HepG2 (cell line): ENCODE measurements at regions not wholly inside any gene's neighbourhood (a gene's known extent, or its start where the extent isn't known, plus 50 kb on each side); places are given as distances from the start of the nearest gene placed in this dataset.

Source experiments
- ATAC-seq: fragments of 200-7000 bp; cut with Tn5 transposase; 3 replicates; pipeline ENCODE4 v1.9.1; 2020; ENCODE audit warnings: mild to moderate bottlenecking, moderate library complexity
- BruUV-seq: library from RNA; stranded (reverse); fragments of 400-500 nt; replicated peaks from 2 replicates; lab custom pipeline; 2021; lab: Mats Ljungman, UMichigan
- CTCF ChIA-PET: fragments of 300-600 bp; formaldehyde crosslinking; extraction: SDS; loops from one replicate; lab custom pipeline; 2021; ENCODE audit warnings: low total read pairs, inconsistent platforms, low intra/inter-chr PET ratio; lab: Yijun Ruan, JAX
- POLR2A ChIA-PET: fragments of 350-600 bp; sonication (Branson Sonifier 250); formaldehyde crosslinking; loops from one replicate; lab custom pipeline; 2020; ENCODE audit warnings: antibody characterized with exemption, inconsistent platforms; lab: Yijun Ruan, JAX
- DNase-seq: peaks from one replicate; pipeline ENCODE4 v3.0.0-alpha.2; 2015; ENCODE audit warnings: low spot score
- FAIRE-seq: peaks from 3 replicates; lab custom pipeline; 2011; peaks lifted over from hg19 to GRCh38; lab: Jason Lieb, UNC
- H2AFZ ChIP-seq: one replicate; pipeline ENCODE4 v1.6.1; 2011; ENCODE audit warnings: low read length, inconsistent platforms
- H3K27ac ChIP-seq: fragments of 300-600 bp; 3 replicates; pipeline ENCODE4 v1.8.0; 2011; ENCODE audit warnings: mixed run types, mild to moderate bottlenecking, mixed read lengths, low read length, inconsistent platforms; ENCODE audit not compliant: insufficient read depth; ENCODE audit errors: extremely low read length
- H3K27me3 ChIP-seq, 2 experiments: fragments of 200-600 bp in 1 of 2; 2 replicates in 1 of 2; 3 replicates in 1 of 2; pipeline versions ENCODE4 v1.6.0 to v1.8.0; 2011; ENCODE audit warnings: low read length in 2 of 2, mild to moderate bottlenecking in 2 of 2, moderate library complexity in 2 of 2, inconsistent platforms in 1 of 2; ENCODE audit not compliant: insufficient read depth in 2 of 2, control insufficient read depth in 1 of 2
- H3K36me3 ChIP-seq, 2 experiments: fragments of 200-600 bp in 1 of 2; replicated peaks in 1 of 2; 2 replicates in 1 of 2; 3 replicates in 1 of 2; pipeline versions ENCODE4 v1.5.1 to v1.8.0; 2011; ENCODE audit warnings: low read length in 2 of 2, inconsistent platforms in 1 of 2; ENCODE audit not compliant: insufficient read depth in 2 of 2, control insufficient read depth in 1 of 2
- H3K4me1 ChIP-seq: 2 replicates; pipeline ENCODE4 v1.5.1; 2012; ENCODE audit warnings: low read length, inconsistent platforms; ENCODE audit not compliant: insufficient read depth
- H3K4me2 ChIP-seq: 2 replicates; pipeline ENCODE4 v1.6.0; 2011; ENCODE audit warnings: low read depth, low read length, inconsistent platforms
- H3K4me3 ChIP-seq, 3 experiments: fragments of 200-600 bp in 1 of 3; sonication (generic), shearing (Covaris generic) in 1 of 3; replicated peaks in 1 of 3; 2 replicates each; pipeline ENCODE4 v1.5.1; 2011 to 2016; ENCODE audit warnings: low read length in 3 of 3, inconsistent platforms in 2 of 3, low read depth in 2 of 3, mild to moderate bottlenecking in 2 of 3, control low read depth in 1 of 3, mixed read lengths in 1 of 3; ENCODE audit not compliant: insufficient read depth in 1 of 3
- H3K79me2 ChIP-seq: one replicate; pipeline ENCODE4 v1.6.1; 2011; ENCODE audit warnings: low read length, inconsistent platforms; ENCODE audit not compliant: insufficient read depth
- H3K9ac ChIP-seq: 2 replicates; pipeline ENCODE4 v1.6.0; 2011; ENCODE audit warnings: mild to moderate bottlenecking, low read depth, low read length, inconsistent platforms; ENCODE audit not compliant: insufficient read depth
- H3K9me3 ChIP-seq: 2 replicates; pipeline ENCODE4 v1.5.1; 2012; ENCODE audit warnings: mild to moderate bottlenecking, low read length
- H4K20me1 ChIP-seq: 2 replicates; pipeline ENCODE4 v1.6.0; 2011; ENCODE audit warnings: inconsistent platforms, mild to moderate bottlenecking, low read length, moderate library complexity; ENCODE audit not compliant: insufficient read depth
- ARHGAP35 ChIP-seq: sonication (generic); formaldehyde crosslinking; IDR thresholded peaks from 2 replicates; pipeline ENCODE4 v1.9.0; 2022; ENCODE audit warnings: mild to moderate bottlenecking, inconsistent platforms, moderate library complexity, missing genetic modification reagents, borderline replicate concordance
- BRD4 ChIP-seq: sonication (generic); formaldehyde crosslinking; IDR thresholded peaks from 2 replicates; pipeline ENCODE4 v1.4.0; 2020; ENCODE audit warnings: missing genetic modification reagents
- FOXA3 ChIP-seq: IDR thresholded peaks from 2 replicates; pipeline ENCODE4 v1.6.1; 2016; ENCODE audit warnings: missing genetic modification reagents, missing compliant biosample characterization
- MEIS2 ChIP-seq: sonication (generic); formaldehyde crosslinking; IDR thresholded peaks from 2 replicates; pipeline ENCODE4 v1.9.0; 2021; ENCODE audit warnings: mild to moderate bottlenecking, missing genetic modification reagents
- MNT ChIP-seq: fragments of 450-650 bp; IDR thresholded peaks from 2 replicates; pipeline ENCODE4 v1.6.1; 2016
- RARG ChIP-seq: sonication (generic); formaldehyde crosslinking; IDR thresholded peaks from 2 replicates; pipeline ENCODE4 v1.4.0; 2020; ENCODE audit warnings: low read depth, mild to moderate bottlenecking, missing genetic modification reagents
- RFX1 ChIP-seq: fragments of 450-650 bp; IDR thresholded peaks from 2 replicates; pipeline ENCODE4 v1.6.1; 2017
- RORA ChIP-seq: sonication (generic); formaldehyde crosslinking; IDR thresholded peaks from 2 replicates; pipeline ENCODE4 v1.5.0; 2020; ENCODE audit warnings: mild to moderate bottlenecking, missing genetic modification reagents, moderate library complexity
- ZBTB46 ChIP-seq: sonication (generic); formaldehyde crosslinking; IDR thresholded peaks from 2 replicates; pipeline ENCODE4 v1.4.0; 2020; ENCODE audit warnings: mild to moderate bottlenecking, missing genetic modification reagents, borderline replicate concordance
- ZNF12 ChIP-seq: sonication (generic); formaldehyde crosslinking; IDR thresholded peaks from 2 replicates; pipeline ENCODE4 v1.5.0; 2020; ENCODE audit warnings: missing genetic modification reagents
- ZNF282 ChIP-seq: fragments of 450-650 bp; IDR thresholded peaks from 2 replicates; pipeline ENCODE4 v1.6.1; 2018; ENCODE audit not compliant: partially characterized antibody
- WGBS: methylation state at CpG from one replicate; pipeline ENCODE4 v1.1.6; 2017; ENCODE audit warnings: low lambda C conversion rate; 5-methylcytosine and 5-hydroxymethylcytosine counted together
- in situ Hi-C: cut with HindIII; loops from 2 replicates; pipeline ENCODE4 v1.10.0; 2017; ENCODE audit warnings: low pct_unique_long_range_greater_than_20kb; ENCODE audit not compliant: extremely low pct_ligation_motif_present
- intact Hi-C: fragments of 100-400 bp; cut with micrococcal nuclease; formaldehyde crosslinking; loops from one replicate; pipeline ENCODE4 v1.10.0; 2022; ENCODE audit not compliant: unreplicated experiment

- Histone ChIP-seq H4K20me1 (no peaks in the 10 kb centered on the region), H2AFZ (no peak overlapping the region), H3K9ac (no peak overlapping the region), H3K4me3 (no peak overlapping the region), H3K27ac (no peak overlapping the region), H3K36me3 (no peaks in the 10 kb centered on the region), H3K4me2 (no peak overlapping the region), H3K27me3 (no peaks in the 10 kb centered on the region), H3K9me3 (no peaks in the 10 kb centered on the region), H3K4me1 (no peaks in the 10 kb centered on the region), H3K79me2 (no peaks in the 10 kb centered on the region)
- no peak for FAIRE-seq
- WGBS: 20% methylated on average over 4 of the region's 4 CpGs
- CTCF ChIA-PET: no interaction called here
- no peak for ATAC-seq
- POLR2A ChIA-PET: no interaction called here
- no peak for DNase-seq
- intact Hi-C loops (no loop called here), in situ Hi-C loops (no loop called here)
- no TSS peak for BruUV-seq
- TF ChIP-seq MEIS2 (CRISPR knock-in tag): no peak
- no peak for TF ChIP-seq ZNF282
- TF ChIP-seq ZBTB46 (CRISPR knock-in tag): no peak
- no peak for TF ChIP-seq ZNF12
- TF ChIP-seq RORA (CRISPR knock-in tag): no peak
- TF ChIP-seq ARHGAP35 (CRISPR knock-in tag): no peak
- no peak for TF ChIP-seq RFX1
- no peak for TF ChIP-seq BRD4 (CRISPR knock-in tag)
- TF ChIP-seq FOXA3 (CRISPR knock-in tag): no peak
These were observed 474.8 kb downstream of the TMA16 start for GRCh38 chr4:163969291-163969690.

- no peak for FAIRE-seq
- no peak for DNase-seq
- in situ Hi-C loops (no loop called here), intact Hi-C loops (no loop called here)
- 3% methylated on average over 6 of the region's 6 CpGs for WGBS
- Histone ChIP-seq H3K4me2 (no peak overlapping the region), H3K9me3 (no peaks in the 10 kb centered on the region), H3K79me2 (no peaks in the 10 kb centered on the region), H2AFZ (no peak overlapping the region), H3K36me3 (no peaks in the 10 kb centered on the region), H3K27me3 (no peaks in the 10 kb centered on the region), H3K4me1 (no peaks in the 10 kb centered on the region), H4K20me1 (no peaks in the 10 kb centered on the region), H3K27ac (no peak overlapping the region), H3K9ac (no peak overlapping the region), H3K4me3 (no peak overlapping the region)
- ChIA-PET CTCF (no interaction called here), POLR2A (no interaction called here)
- BruUV-seq: no TSS peak
- ATAC-seq: no peak
- TF ChIP-seq RARG (CRISPR knock-in tag) (no peak), MNT (peak; percentile 69)
These were observed 482.1 kb downstream of the TMA16 start for GRCh38 chr4:163976588-163976987.
